Right ventricle myocardium superior (tissue), 1 donor: ENCODE measurements at regions not wholly inside any gene's neighbourhood (a gene's known extent, or its start where the extent isn't known, plus 50 kb on each side); places are given as distances from the start of the nearest gene placed in this dataset.
A peak's percentile ranks its signal among the peaks of the same experiment; 100 is the strongest.

ENCODE experiments used
- ATAC-seq: fragments of 200-7000 bp; cut with Tn5 transposase; one replicate; pipeline ENCODE4 v1.9.1; 2020; ENCODE audit warnings: mild to moderate bottlenecking; ENCODE audit not compliant: poor library complexity
- DNase-seq: peaks from one replicate; pipeline ENCODE4 v3.0.0-alpha.2; 2020
- intact Hi-C: fragments of 100-400 bp; cut with DNase I; formaldehyde crosslinking; loops from one replicate; pipeline ENCODE4 v1.11.2; 2022
- donor health status: DM: no; HTN: yes; CAD: no; lungs with severe emphysema.

DNA sequence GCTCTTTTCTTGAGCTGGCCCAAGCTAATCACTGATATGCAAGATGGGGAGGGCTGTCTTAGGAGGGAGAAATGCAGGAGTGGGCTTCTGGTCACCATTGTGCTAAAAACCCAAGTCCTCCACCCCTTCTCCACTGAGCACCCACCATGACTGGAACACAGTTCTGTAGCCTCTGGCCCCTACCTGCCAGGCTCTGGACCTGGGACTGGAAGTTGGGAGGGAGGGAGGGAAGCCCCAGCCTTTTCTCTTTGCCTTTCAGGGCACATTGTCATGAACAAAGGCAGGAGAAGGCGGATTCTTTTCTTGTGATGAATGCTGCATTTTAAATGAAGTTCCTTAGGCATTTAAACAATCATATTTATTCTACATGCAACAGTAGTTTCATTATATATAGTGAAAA, 559.1 kb upstream of the TRPC7 start:
- ATAC-seq (no peak), DNase-seq (no peak)
- intact Hi-C loops = no loop called here

DNA sequence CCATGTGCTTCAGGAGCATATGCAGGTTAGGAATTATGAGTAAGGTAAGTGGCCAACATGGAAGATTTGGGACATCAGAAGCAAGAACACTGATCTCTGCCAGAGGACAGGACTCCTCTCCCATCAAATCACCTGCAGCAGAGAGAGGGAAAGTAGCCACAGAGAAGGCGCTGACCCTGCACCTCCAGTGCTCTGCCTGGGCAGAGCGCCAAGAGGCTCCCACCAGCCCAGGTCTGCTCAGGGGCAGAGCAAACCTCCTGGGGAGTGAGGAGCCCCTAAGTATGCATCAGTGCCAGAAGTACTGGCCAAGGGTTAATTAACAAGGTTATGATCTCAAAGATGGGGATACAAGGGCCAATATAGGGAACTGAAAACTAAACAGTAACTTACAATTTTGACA, 545.3 kb upstream of the TRPC7 start:
- DNase-seq (no peak), ATAC-seq (no peak)
- intact Hi-C loops = no loop called here

- no peak for ATAC-seq
- intact Hi-C loops = no loop called here
- no peak for DNase-seq
Observed at GRCh38 chr5:136909906-136910305, 544.6 kb upstream of the TRPC7 start.

- intact Hi-C loops = no loop called here
- DNase-seq = no peak
- no peak for ATAC-seq
Observed at GRCh38 chr5:136907371-136907770, 542.0 kb upstream of the TRPC7 start.

GRCh38 chr5:136906545-136906944, 541.2 kb upstream of the TRPC7 start:
- intact Hi-C loops = no loop called here
- ATAC-seq (no peak), DNase-seq (no peak)

DNA sequence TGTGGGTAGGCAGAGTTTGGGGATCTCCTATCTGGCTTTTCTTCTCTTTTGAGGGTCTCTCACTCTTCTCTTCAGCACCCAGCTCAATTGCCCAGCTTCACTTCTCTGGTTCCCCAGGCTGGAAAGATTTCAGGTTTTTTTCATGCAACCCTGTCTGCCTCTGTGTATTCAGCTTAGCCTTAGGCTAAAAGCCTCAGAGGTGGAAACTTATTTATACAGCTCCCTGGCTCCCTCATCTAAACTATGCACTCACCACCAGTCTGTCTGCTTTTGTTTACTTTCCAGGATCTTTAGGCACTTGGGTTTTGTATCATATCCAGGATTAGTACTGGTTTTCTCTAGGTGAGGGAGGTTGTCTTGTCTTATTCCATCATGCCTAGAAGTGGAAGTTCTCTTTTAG, 540.2 kb upstream of the TRPC7 start:
- ATAC-seq (no peak), DNase-seq (no peak)
- intact Hi-C loops = no loop called here

GRCh38 chr5:136894070-136894469, 528.7 kb upstream of the TRPC7 start:
- intact Hi-C loops = no loop called here
- ATAC-seq (no peak), DNase-seq (no peak)

- intact Hi-C loops = no loop called here
- DNase-seq = no peak
- no peak for ATAC-seq
Observed at GRCh38 chr5:136892000-136892399, 526.7 kb upstream of the TRPC7 start.

DNA sequence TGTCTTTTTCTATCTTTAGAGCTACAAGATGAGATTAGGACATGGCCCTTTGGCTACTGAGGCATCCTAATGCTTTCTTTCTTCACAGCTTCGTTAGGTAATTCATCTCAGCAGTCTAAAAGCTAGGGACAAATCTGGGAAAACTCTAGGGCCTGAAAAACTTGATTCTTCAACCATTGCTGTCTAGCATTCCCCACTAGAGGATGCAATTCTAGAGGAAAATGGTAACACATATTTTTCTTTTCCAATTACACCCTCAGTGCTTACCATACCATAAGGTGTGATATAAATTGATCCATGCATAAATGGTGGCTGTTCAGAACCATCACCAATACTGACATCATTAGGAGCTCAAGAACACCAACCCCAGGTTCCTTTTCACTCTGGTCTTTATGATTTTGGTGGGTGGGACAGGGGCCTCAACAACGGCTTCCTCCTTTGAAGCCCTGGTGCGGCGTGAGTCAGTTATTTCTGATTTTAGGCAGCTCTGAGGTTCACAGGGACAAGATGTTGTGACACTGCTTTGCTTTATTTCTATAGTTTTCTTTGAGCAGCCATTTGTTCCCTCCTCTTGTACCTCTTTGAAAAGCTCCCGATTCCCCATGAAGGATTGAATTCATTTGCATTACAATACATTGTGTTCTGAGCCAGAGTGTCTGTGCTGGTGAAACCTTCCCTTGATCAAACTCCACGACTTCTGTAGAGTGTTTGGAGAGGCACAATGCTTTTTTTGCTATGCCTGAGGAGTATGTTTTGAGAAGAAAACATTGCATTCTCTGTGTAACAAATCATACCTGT, 526.0 kb upstream of the TRPC7 start:
- intact Hi-C loops = no loop called here

DNA sequence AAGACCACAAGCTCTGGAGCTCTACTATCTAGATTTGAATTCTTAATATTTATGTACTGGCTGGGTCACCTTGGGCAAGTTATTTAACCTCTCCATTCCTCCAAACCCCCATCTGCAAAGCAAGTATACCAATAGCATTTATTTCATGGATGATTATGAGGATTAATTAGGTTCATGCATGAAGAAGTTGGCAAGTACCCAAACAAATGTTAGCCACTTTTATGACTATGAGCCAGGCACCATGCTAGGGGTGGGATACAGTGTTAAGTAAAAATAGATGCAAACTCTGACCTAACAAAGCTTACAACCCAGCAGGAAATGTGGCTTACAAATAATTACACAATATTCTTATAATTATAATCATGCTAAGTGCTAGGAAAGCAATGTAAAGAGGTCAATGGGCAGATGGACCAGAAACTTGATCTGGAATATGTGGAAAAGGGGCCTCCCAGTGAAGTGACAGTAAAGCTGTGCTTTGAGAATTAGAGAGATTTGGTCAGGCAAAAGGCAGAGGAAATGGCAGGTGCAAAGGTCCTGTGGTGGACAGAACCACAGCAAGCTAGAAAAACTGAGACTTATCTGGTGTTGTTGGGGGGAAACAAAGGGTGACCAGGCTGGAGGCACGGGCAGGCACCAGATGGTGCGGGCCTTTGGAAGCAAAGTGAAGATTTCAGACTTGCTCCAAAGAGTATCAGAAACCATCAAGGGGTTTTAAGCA, 525.2 kb upstream of the TRPC7 start:
- intact Hi-C loops = no loop called here
- no peak for ATAC-seq

More for the DNA sequence above, 526.0 kb upstream of the TRPC7 start:
- ATAC-seq = no peak
- no peak for DNase-seq

GRCh38 chr5:136886608-136887007, 521.3 kb upstream of the TRPC7 start:
- ATAC-seq (no peak), DNase-seq (no peak)
- intact Hi-C loops = no loop called here

More for the DNA sequence above, 525.2 kb upstream of the TRPC7 start:
- DNase-seq = no peak

DNA sequence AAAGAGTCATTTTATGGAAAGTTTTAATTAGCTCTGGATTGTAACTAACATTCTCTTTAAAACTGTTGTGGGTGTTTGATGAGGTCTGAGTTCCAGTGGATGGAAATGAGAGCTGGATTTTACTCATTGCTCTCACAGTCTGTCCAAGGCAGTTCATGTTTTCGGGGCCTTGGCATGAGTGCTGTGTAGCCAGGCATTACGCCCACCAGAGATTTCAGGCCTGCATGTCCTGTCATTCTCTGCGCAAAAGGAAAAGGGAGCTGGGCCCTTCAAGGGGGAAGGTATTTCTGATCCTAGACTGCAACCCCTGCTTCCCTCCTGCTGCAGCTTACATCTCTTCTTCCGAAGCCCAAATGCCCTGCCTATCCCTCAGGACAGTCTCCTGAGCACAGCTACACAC, 499.6 kb upstream of the TRPC7 start:
- no peak for ATAC-seq
- no peak for DNase-seq
- intact Hi-C loops = no loop called here

DNA sequence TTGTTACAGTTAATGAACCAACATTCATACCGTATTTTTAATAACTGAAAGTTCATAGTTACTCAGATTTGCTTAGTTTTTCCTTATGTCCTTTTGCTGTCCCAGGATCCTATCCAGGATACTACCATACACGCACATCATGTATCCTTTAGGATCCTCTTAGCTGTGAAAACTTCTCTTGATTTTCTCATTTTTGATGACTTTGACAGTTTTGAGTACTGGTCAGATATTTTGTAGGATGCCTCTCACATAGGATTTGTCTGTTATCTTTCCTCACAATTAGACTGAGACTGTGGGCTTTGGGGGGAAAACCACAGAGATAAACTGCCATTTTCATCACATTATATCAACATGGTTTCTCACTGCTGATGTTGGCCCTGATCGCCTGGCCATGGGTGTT, 491.3 kb upstream of the TRPC7 start:
- no peak for ATAC-seq
- DNase-seq = no peak
- intact Hi-C loops = no loop called here

DNA sequence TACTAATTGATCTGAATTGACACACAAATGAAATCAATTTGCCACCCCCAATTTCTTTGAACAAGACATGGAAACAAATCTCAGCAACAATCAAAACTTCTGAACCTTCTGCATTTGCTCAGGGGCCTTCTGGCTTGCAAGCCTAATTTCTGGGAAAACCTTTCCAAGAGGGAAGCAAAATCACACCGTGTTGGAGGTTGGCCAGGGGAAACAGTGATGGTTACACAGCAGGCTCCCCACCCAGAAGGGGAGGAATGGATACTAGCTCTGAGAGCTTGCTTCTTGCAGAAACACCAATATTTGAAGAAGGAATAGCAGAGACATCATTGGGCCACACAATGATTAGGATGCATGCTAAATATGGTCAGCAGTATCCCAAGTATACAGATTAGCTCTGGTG, 488.6 kb upstream of the TRPC7 start:
- intact Hi-C loops = no loop called here

DNA sequence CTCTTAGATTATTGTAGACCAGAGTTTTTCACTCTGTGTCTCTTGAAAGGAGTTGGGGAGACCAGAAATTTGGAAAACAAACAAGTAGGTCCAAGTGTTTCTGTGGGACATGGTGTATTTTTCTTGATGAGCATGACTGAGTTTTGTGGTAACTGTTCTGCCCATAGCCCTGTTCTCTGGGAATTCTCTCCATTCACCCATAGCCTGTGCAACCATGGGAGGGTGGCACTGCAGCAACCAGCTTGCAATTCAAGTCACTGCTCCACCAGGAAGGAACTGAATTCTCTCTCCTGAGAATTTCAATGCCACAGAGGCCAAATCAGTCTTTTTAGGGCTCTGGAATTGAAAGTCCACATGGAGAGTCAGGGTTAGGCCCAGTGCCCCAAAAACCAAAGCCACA, 475.3 kb upstream of the TRPC7 start:
- ATAC-seq (no peak), DNase-seq (no peak)
- intact Hi-C loops = no loop called here

More for the DNA sequence above, 488.6 kb upstream of the TRPC7 start:
- DNase-seq (no peak), ATAC-seq (no peak)

DNA sequence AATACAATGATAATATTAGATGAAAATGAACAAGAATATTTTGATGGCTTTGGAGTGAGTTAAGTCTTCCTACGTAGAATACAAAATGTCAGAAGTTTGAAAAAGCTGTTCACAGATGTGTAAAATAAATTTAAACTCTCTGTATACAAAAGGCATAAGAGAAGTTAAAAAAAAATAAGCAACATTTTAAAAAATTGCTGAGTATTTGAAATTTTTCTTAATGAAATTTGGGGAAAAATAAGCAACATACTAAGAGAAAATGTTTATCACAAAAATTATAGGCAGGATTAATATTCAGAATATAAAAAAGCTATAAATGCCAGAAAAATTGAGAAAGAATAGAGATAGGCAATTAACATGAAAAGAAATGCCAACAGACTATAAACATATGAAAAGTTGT, 470.7 kb upstream of the TRPC7 start:
- DNase-seq (no peak), ATAC-seq (no peak)
- intact Hi-C loops = no loop called here

GRCh38 chr5:136820848-136821247, 455.5 kb upstream of the TRPC7 start:
- intact Hi-C loops = no loop called here

DNA sequence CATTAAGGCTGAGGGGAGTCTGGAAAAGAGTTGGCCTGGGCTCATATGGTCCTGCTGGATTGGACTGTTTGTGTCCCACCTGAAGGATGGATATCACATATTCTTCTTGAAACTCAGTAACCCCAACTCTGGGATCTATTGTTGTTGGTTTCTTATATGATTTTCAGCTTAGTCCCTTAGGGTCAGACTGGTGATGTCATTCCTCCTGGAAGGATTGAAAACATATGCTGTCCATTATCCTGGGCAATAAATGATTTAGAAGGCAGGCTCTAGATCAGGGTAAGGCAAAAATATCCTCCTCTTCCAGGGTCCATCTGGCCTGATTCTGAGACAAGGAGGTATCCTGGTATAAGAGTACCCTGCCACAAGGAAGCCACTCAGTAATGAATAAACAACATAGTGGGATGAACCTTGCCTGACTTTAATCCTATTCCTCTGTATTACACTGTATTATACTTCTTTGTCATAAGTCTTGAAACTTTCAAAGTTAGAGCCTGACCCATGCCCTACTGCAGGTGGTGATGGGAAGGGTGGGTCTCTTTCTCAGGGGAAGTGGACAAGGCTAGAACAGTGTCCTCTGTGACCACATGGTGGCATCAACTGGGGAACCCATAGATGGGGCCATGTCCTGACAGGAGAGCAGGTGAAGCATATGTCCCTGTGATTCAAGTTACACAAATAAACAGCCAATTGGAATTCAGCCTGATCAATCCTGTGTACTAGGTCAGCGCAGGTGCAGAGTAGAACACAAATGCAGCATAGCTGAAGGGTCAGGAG, 454.4 kb upstream of the TRPC7 start:
- no peak for ATAC-seq
- DNase-seq = no peak
- intact Hi-C loops = no loop called here

More at GRCh38 chr5:136820848-136821247, 455.5 kb upstream of the TRPC7 start:
- ATAC-seq (no peak), DNase-seq (no peak)

DNA sequence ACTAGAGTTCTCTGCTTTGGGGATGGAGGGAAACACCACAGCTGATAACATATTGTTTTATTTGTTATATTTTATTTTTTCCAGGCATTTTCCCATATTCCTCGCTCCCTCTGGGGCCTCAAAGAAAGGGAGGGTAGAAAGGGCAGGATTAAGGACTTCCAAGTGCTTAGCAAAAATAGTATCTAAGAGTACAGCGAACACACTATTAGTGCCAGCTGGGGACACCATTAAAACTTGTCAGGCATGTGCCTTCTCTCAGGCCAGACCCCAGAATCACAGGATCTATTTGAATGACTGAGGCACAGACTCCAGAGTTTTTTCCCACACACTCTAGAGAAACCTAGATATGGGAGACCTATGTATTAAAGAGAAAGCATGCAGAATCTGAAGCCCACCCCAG, 451.0 kb upstream of the TRPC7 start:
- DNase-seq (no peak), ATAC-seq (peak; percentile 49)
- intact Hi-C loops = no loop called here
